ENCODE measurements at regions not wholly inside any gene's neighbourhood (a gene's known extent, or its start where the extent isn't known, plus 50 kb on each side); places are given as distances from the start of the nearest gene placed in this dataset.

- no peaks in the 10 kb centered on the region for H3K79me2 ChIP-seq
- no peak for TF ChIP-seq CTCF (IDR thresholded peaks at IDR 0.05)
- no peaks in the 10 kb centered on the region for H3K27me3 ChIP-seq (ENCODE audit: control insufficient read depth, insufficient read depth, low read length)
- no peak overlapping the region for H3K4me3 ChIP-seq (ENCODE audit: low read depth, low read length)
- H3K4me1 ChIP-seq = no peaks in the 10 kb centered on the region
- no peak overlapping the region for H3K4me2 ChIP-seq (ENCODE audit: low read length)
- H3K9ac ChIP-seq = no peak overlapping the region
- no peaks in the 10 kb centered on the region for H3K36me3 ChIP-seq (ENCODE audit: control insufficient read depth, insufficient read depth, low read length)
- no peak overlapping the region for H2AFZ ChIP-seq
- H3K9me3 ChIP-seq (ENCODE audit: control insufficient read depth, low read length) = no peaks in the 10 kb centered on the region
- H3K27ac ChIP-seq = no peak overlapping the region
Measured at GRCh38 chr13:27861165-27861564, 58.6 kb upstream of the PDX1 start.

GRCh38 chr13:27868641-27869435, 51.0 kb upstream of the PDX1 start:
- no peaks in the 10 kb centered on the region for H3K79me2 ChIP-seq
- H2AFZ ChIP-seq = no peak overlapping the region
- H3K4me3 ChIP-seq (ENCODE audit: low read depth, low read length) = no peak overlapping the region
- H3K9ac ChIP-seq = no peak overlapping the region
- H3K27ac ChIP-seq = no peak overlapping the region
- H3K27me3 ChIP-seq (ENCODE audit: control insufficient read depth, insufficient read depth, low read length) = no peaks in the 10 kb centered on the region
- H3K4me1 ChIP-seq = no peaks in the 10 kb centered on the region
- H3K36me3 ChIP-seq (ENCODE audit: control insufficient read depth, insufficient read depth, low read length) = no peaks in the 10 kb centered on the region
- TF ChIP-seq CTCF (IDR thresholded peaks at IDR 0.05) = peak; percentile 9
- H3K9me3 ChIP-seq (ENCODE audit: control insufficient read depth, low read length) = no peaks in the 10 kb centered on the region
- no peak overlapping the region for H3K4me2 ChIP-seq (ENCODE audit: low read length)

- H3K27me3 ChIP-seq (ENCODE audit: control insufficient read depth, insufficient read depth, low read length) = no peaks in the 10 kb centered on the region
- H3K4me2 ChIP-seq (ENCODE audit: low read length) = no peak overlapping the region
- H3K9ac ChIP-seq = no peak overlapping the region
- H3K79me2 ChIP-seq = no peaks in the 10 kb centered on the region
- H3K36me3 ChIP-seq (ENCODE audit: control insufficient read depth, insufficient read depth, low read length) = no peaks in the 10 kb centered on the region
- no peak overlapping the region for H3K4me3 ChIP-seq (ENCODE audit: low read depth, low read length)
- no peak for TF ChIP-seq CTCF (IDR thresholded peaks at IDR 0.05)
- H3K27ac ChIP-seq = no peak overlapping the region
- H3K4me1 ChIP-seq = no peaks in the 10 kb centered on the region
- H2AFZ ChIP-seq = no peak overlapping the region
- no peaks in the 10 kb centered on the region for H3K9me3 ChIP-seq (ENCODE audit: control insufficient read depth, low read length)
Measured at GRCh38 chr13:27869436-27870095, 50.2 kb upstream of the PDX1 start.
